GM23338 (cell line): ENCODE measurements at regions not wholly inside any gene's neighbourhood (a gene's known extent, or its start where the extent isn't known, plus 50 kb on each side); places are given as distances from the start of the nearest gene placed in this dataset.

Experiments used
- ATAC-seq: fragments of 200-7000 bp; cut with Tn5 transposase; 3 replicates; pipeline ENCODE4 v1.9.1; 2020
- DNase-seq: peaks from one replicate; pipeline ENCODE4 v3.0.0-alpha.2; 2015; ENCODE audit warnings: low spot score
- H2AFZ ChIP-seq: fragments of 200-600 bp; sonication (generic); 2 replicates; pipeline ENCODE4 v1.8.0; 2016; ENCODE audit warnings: antibody characterized with exemption, mild to moderate bottlenecking, moderate library complexity
- H3F3A ChIP-seq: fragments of 200-600 bp; sonication (generic); replicated peaks from 2 replicates; pipeline ENCODE4 v1.8.0; 2017; ENCODE audit warnings: antibody characterized with exemption, mixed run types, low read depth
- H3K27ac ChIP-seq: fragments of 200-600 bp; sonication (generic); 2 replicates; pipeline ENCODE4 v1.6.1; 2016; ENCODE audit warnings: low read depth
- H3K27me3 ChIP-seq: fragments of 200-600 bp; sonication (generic); 2 replicates; pipeline ENCODE4 v1.8.0; 2016; ENCODE audit warnings: mild to moderate bottlenecking, mixed run types, moderate library complexity; ENCODE audit not compliant: insufficient read depth
- H3K36me3 ChIP-seq: fragments of 200-600 bp; sonication (generic); 2 replicates; pipeline ENCODE4 v1.8.0; 2016; ENCODE audit warnings: mild to moderate bottlenecking; ENCODE audit not compliant: insufficient read depth
- H3K4me1 ChIP-seq: fragments of 200-600 bp; sonication (generic); 2 replicates; pipeline ENCODE4 v1.8.0; 2016; ENCODE audit warnings: mild to moderate bottlenecking, moderate library complexity; ENCODE audit not compliant: insufficient read depth
- H3K4me2 ChIP-seq: fragments of 200-600 bp; sonication (generic); 2 replicates; pipeline ENCODE4 v1.7.1; 2017; ENCODE audit warnings: mixed run types
- H3K4me3 ChIP-seq: fragments of 200-600 bp; sonication (generic); 2 replicates; pipeline ENCODE4 v1.6.1; 2016; ENCODE audit warnings: mixed run types
- H3K79me2 ChIP-seq: fragments of 200-600 bp; sonication (generic); replicated peaks from 2 replicates; pipeline ENCODE4 v1.8.0; 2017; ENCODE audit warnings: mild to moderate bottlenecking; ENCODE audit not compliant: insufficient read depth
- H3K9me2 ChIP-seq: fragments of 200-600 bp; sonication (generic); 2 replicates; pipeline ENCODE4 v1.8.0; 2017; ENCODE audit not compliant: insufficient read depth
- H4K20me1 ChIP-seq: fragments of 200-600 bp; sonication (generic); replicated peaks from 2 replicates; pipeline ENCODE4 v1.8.0; 2017; ENCODE audit warnings: mild to moderate bottlenecking; ENCODE audit not compliant: insufficient read depth
- H3K27ac Mint-ChIP-seq: 2 replicates; pipeline ENCODE4 v1.8.0; 2020; ENCODE audit warnings: inconsistent platforms, mild to moderate bottlenecking, moderate library complexity, mixed read lengths
- H3K27me3 Mint-ChIP-seq: 3 replicates; pipeline ENCODE4 v1.8.0; 2022; ENCODE audit warnings: low read depth, mild to moderate bottlenecking, moderate library complexity, mixed read lengths, inconsistent platforms; ENCODE audit not compliant: insufficient read depth, poor library complexity
- H3K36me3 Mint-ChIP-seq: 3 replicates; pipeline ENCODE4 v1.8.0; 2021; ENCODE audit warnings: low read depth, mild to moderate bottlenecking, inconsistent platforms, moderate library complexity, mixed read lengths
- H3K4me1 Mint-ChIP-seq: 3 replicates; pipeline ENCODE4 v1.8.0; 2020; ENCODE audit warnings: mild to moderate bottlenecking, inconsistent platforms, mixed read lengths
- H3K4me3 Mint-ChIP-seq: 3 replicates; pipeline ENCODE4 v1.8.0; 2021; ENCODE audit warnings: moderate library complexity, mild to moderate bottlenecking, inconsistent platforms, mixed read lengths
- H3K9me3 Mint-ChIP-seq: 3 replicates; pipeline ENCODE4 v1.8.0; 2020; ENCODE audit warnings: moderate library complexity, mild to moderate bottlenecking, inconsistent platforms, mixed read lengths
- CREB1 ChIP-seq: fragments of 250-450 bp; sonication (Bioruptor Pico); IDR thresholded peaks from 2 replicates; pipeline ENCODE4 v1.5.0; 2020; ENCODE audit warnings: low read depth, mild to moderate bottlenecking, moderate library complexity
- CTCF ChIP-seq, 2 experiments: fragments of 200-600 bp in 1 of 2; sonication (generic) in 1 of 2; conservative IDR thresholded peaks; 2 replicates each; pipeline versions ENCODE4 v1.5.1 to v1.6.1; 2016 to 2017; ENCODE audit warnings: antibody characterized with exemption in 2 of 2, low read depth in 2 of 2, mild to moderate bottlenecking in 2 of 2, moderate library complexity in 1 of 2
- EZH2 ChIP-seq: fragments of 200-600 bp; sonication (generic); IDR thresholded peaks from one replicate; pipeline ENCODE4 v1.8.0; 2017; ENCODE audit warnings: antibody characterized with exemption, mild to moderate bottlenecking, low read depth; ENCODE audit not compliant: unreplicated experiment
- EZH2phosphoT487 ChIP-seq: fragments of 200-600 bp; sonication (generic); IDR thresholded peaks from one replicate; pipeline ENCODE4 v1.8.1; 2018; ENCODE audit warnings: antibody characterized with exemption; ENCODE audit not compliant: unreplicated experiment
- JUNB ChIP-seq: IDR thresholded peaks from one replicate; pipeline ENCODE4 v1.6.1; 2016; ENCODE audit warnings: antibody characterized with exemption; ENCODE audit not compliant: unreplicated experiment
- NANOG ChIP-seq: IDR thresholded peaks from 2 replicates; pipeline ENCODE4 v1.6.1; 2016; ENCODE audit warnings: antibody characterized with exemption, borderline replicate concordance
- POLR2AphosphoS5 ChIP-seq: IDR thresholded peaks from 2 replicates; pipeline ENCODE4 v1.6.1; 2016; ENCODE audit warnings: antibody characterized with exemption, low read depth
- REST ChIP-seq: IDR thresholded peaks from one replicate; pipeline ENCODE4 v1.6.1; 2018; ENCODE audit warnings: antibody characterized with exemption; ENCODE audit not compliant: unreplicated experiment
- STAT1 ChIP-seq: IDR thresholded peaks from one replicate; pipeline ENCODE4 v1.6.1; 2016; ENCODE audit warnings: antibody characterized with exemption; ENCODE audit not compliant: unreplicated experiment
- ZNF114 ChIP-seq: fragments of 250-450 bp; sonication (Bioruptor Pico); IDR thresholded peaks from 2 replicates; pipeline ENCODE4 v1.5.0; 2020; ENCODE audit warnings: mild to moderate bottlenecking, moderate library complexity
- ZNF331 ChIP-seq: fragments of 250-450 bp; sonication (Bioruptor Pico); IDR thresholded peaks from 2 replicates; pipeline ENCODE4 v1.5.0; 2020; ENCODE audit warnings: low read depth, mild to moderate bottlenecking, moderate library complexity
- ZNF462 ChIP-seq: fragments of 250-450 bp; sonication (Bioruptor Pico); IDR thresholded peaks from 2 replicates; pipeline ENCODE4 v1.5.0; 2020; ENCODE audit warnings: mild to moderate bottlenecking, moderate library complexity
- TF ChIP-seq, protein P1 (sequence below): IDR thresholded peaks from 2 replicates; pipeline ENCODE4 v1.6.1; 2016; ENCODE audit warnings: antibody characterized with exemption

- no peak overlapping the region for H3K27ac ChIP-seq
- no peaks in the 10 kb centered on the region for H3K4me1 ChIP-seq
- no peak overlapping the region for H2AFZ ChIP-seq
- H3K79me2 ChIP-seq: no peaks in the 10 kb centered on the region
- DNase-seq: no peak
- H4K20me1 ChIP-seq: no peaks in the 10 kb centered on the region
- H3K4me1 Mint-ChIP-seq: no peaks in the 10 kb centered on the region
- no peaks in the 10 kb centered on the region for H3K27me3 ChIP-seq
- no peak overlapping the region for H3K4me3 ChIP-seq
- 0 out of 2 replicates have a peak, but pooled peaks cover 8% of the 10 kb centered on the region for H3K9me2 ChIP-seq
- H3K36me3 ChIP-seq: 0 out of 2 replicates have a peak, but pooled peaks cover 4% of the 10 kb centered on the region
- H3K4me3 Mint-ChIP-seq: no peak overlapping the region
- no peaks in the 10 kb centered on the region for H3F3A ChIP-seq
- H3K9me3 Mint-ChIP-seq: peaks cover 22% of the 10 kb centered on the region
- no peak for TF ChIP-seq NANOG
- no peak for TF ChIP-seq ZNF462 (CRISPR knock-in tag)
- TF ChIP-seq ZNF114 (CRISPR knock-in tag): no peak
- no peak for TF ChIP-seq POLR2AphosphoS5
- TF ChIP-seq CTCF (conservative IDR thresholded peaks at IDR 0.05; ENCODE audit: low read depth in 2 of 2): no peak
- TF ChIP-seq JUNB: no peak
- TF ChIP-seq, protein P1, sequence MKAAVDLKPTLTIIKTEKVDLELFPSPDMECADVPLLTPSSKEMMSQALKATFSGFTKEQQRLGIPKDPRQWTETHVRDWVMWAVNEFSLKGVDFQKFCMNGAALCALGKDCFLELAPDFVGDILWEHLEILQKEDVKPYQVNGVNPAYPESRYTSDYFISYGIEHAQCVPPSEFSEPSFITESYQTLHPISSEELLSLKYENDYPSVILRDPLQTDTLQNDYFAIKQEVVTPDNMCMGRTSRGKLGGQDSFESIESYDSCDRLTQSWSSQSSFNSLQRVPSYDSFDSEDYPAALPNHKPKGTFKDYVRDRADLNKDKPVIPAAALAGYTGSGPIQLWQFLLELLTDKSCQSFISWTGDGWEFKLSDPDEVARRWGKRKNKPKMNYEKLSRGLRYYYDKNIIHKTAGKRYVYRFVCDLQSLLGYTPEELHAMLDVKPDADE: no peak
- TF ChIP-seq STAT1: no peak
- TF ChIP-seq EZH2phosphoT487: no peak
- no peak for TF ChIP-seq EZH2
- no peak for TF ChIP-seq REST
- no peak for TF ChIP-seq ZNF331
- TF ChIP-seq CREB1 (CRISPR knock-in tag): no peak
- H3K27ac Mint-ChIP-seq: no peak overlapping the region
- no peak overlapping the region for H3K4me2 ChIP-seq
- H3K36me3 Mint-ChIP-seq: peaks cover 6% of the 10 kb centered on the region
- ATAC-seq: no peak
- H3K27me3 Mint-ChIP-seq: peaks cover 3% of the 10 kb centered on the region
These were observed 101.5 kb upstream of the SMAD1 start for GRCh38 chr4:145380123-145380522.
